ENCODE measurements at regions not wholly inside any gene's neighbourhood (a gene's known extent, or its start where the extent isn't known, plus 50 kb on each side); places are given as distances from the start of the nearest gene placed in this dataset.
A peak's percentile ranks its signal among the peaks of the same experiment; 100 is the strongest.

DNA sequence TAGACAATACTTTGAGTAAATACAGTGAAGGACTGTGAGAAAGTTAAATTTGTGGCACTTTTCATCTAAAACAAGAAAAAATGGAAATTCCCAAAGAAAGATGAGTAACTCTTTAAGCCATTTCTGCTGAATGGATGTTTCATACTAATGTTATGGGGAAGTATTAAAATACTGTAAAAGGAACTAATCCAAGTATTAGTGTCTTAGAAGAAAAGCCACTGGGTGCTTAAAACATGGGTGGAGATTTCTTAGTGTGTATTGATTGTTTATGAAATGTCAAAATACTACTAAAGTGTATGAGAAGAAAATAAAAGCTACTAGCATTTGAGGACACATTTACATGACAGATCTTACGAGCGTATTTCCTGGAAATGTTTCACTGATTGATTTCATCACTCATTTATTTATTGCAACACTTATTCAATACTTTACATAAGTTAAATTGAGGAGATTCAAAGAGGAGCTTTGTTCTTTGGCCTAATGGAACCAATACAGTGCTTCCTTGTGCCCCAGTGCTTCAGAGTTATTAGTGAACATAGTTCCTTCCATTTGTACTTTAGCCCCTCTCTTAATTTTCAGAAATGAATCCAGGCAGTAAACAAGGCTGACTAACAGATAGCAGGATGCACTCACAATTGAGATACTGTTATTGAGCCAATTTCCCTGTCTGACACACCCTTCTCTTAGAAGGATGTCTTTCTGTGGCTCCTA lies 155.5 kb upstream of the AHR start:
- peak overlapping the region; percentile 0 for H3K4me3 ChIP-seq (ENCODE audit: low read depth, low read length)
- DNase-seq (ENCODE audit: low read depth) = no peak

GRCh38 chr7:17144322-17144721 lies 154.1 kb upstream of the AHR start:
- DNase-seq (ENCODE audit: low read depth) = no peak
- H3K4me3 ChIP-seq (ENCODE audit: low read depth, low read length) = no peak overlapping the region

DNA sequence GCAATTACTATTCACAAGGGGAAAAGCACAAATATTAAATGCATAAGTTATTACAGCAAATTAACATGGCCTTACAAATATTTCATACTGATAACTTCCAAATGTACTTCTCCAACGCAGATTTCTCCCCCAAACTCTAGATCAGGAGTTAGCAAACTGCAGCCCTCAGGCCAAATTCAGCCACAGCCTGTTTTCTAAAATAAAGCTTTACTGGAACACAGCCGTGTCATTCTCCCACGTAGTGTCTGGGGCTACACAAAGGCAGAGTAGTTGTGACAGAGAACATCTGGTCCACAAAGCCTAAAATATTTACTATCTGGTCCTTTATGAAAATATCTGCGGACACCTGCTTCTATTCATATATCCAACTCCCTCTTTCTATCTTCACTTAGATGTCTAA lies 151.8 kb upstream of the AHR start:
- H3K4me3 ChIP-seq (ENCODE audit: low read depth, low read length) = no peak overlapping the region
- no peak for DNase-seq (ENCODE audit: low read depth)

DNA sequence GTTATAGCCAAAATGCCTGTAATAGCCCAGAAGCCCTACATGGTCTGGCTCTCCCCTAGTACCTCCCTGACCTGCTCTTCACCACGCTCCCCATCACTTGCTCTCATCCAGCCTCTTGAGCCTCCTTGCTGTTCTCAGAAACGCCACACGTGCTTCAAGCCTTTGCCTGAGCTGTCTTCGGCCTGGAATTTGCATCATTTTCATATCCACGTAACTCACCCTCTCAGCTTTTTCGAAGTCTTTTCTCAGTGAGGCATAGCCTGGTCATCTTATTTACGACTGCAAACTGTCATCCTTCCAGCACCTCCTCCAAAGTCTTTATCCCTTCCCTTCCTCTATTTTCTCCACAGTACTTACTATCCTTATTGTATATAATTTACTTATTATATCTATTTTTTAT lies 151.0 kb upstream of the AHR start:
- no peak for DNase-seq (ENCODE audit: low read depth)
- H3K4me3 ChIP-seq (ENCODE audit: low read depth, low read length) = no peak overlapping the region

GRCh38 chr7:17150018-17150417 lies 148.4 kb upstream of the AHR start:
- no peak overlapping the region for H3K4me3 ChIP-seq (ENCODE audit: low read depth, low read length)
- DNase-seq (ENCODE audit: low read depth) = no peak

DNA sequence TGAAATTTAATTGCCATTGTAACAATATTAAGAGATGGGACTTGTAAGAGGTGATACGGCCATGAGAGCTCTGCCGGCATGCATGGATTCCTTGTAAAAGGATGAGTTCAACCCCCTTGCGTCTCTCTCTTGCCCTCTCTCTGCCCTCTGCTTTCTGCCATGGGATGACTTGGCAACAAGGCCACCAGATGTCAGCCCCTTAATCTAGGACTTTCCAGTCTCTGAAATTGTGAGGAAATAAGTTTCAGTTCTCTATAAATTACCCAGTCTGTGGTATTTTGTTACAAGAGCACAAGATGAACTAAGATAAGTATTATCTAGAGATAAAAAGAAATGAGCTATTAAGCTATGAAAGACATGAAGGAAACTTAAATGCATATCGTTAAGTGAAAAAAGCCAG lies 145.7 kb upstream of the AHR start:
- no peak for DNase-seq (ENCODE audit: low read depth)

GRCh38 chr7:17153536-17153935 lies 144.9 kb upstream of the AHR start:
- DNase-seq (ENCODE audit: low read depth) = no peak
- H3K4me3 ChIP-seq (ENCODE audit: low read depth, low read length) = no peak overlapping the region

More for the DNA sequence above, 145.7 kb upstream of the AHR start:
- H3K4me3 ChIP-seq (ENCODE audit: low read depth, low read length) = no peak overlapping the region

DNA sequence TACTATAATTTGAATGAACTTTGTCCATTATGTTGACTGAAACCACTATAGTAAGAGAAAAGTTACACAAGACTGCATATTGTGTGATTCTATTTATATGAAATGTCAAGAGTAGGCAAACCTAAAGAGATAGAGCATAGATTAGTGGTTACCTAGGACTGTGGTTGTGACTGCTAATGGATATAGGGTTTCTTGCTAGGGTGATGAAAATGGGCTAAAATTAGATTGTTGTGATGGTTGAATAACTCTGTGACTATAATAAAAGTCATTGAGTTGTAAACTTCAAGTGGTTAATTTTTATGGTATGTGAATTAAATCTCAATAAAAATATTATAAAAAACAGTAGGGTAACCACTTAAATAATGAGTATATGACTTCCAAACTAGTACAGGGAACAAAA lies 142.9 kb upstream of the AHR start:
- no peak overlapping the region for H3K4me3 ChIP-seq (ENCODE audit: low read depth, low read length)
- DNase-seq (ENCODE audit: low read depth) = no peak

DNA sequence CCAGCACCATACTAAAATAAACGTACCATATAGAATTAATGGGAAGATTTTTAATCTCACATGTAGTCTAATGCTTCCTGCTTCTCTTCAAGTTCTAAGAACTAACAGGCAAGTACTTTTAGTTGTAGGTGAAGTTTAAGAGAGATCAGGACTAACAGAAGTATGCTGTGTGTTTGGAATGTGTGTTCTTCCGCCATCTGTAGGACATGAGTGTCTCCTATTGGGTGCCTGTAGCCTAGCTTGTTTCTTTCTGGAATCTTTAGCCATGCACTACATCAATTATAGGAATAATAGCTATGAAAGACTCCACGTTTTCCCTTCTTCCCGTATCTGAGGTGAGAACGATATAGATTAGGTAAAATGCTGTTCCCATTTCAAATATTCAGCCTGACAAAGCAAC lies 140.2 kb upstream of the AHR start:
- DNase-seq (ENCODE audit: low read depth) = no peak

GRCh38 chr7:17159500-17160037 lies 138.9 kb upstream of the AHR start:
- no peak for DNase-seq (ENCODE audit: low read depth)
- no peak overlapping the region for H3K4me3 ChIP-seq (ENCODE audit: low read depth, low read length)

More for the DNA sequence above, 140.2 kb upstream of the AHR start:
- no peak overlapping the region for H3K4me3 ChIP-seq (ENCODE audit: low read depth, low read length)

GRCh38 chr7:17166824-17167379 lies 131.6 kb upstream of the AHR start:
- no peak overlapping the region for H3K4me3 ChIP-seq (ENCODE audit: low read depth, low read length)
- DNase-seq (ENCODE audit: low read depth) = no peak

GRCh38 chr7:17168416-17168815 lies 130.0 kb upstream of the AHR start:
- no peak for DNase-seq (ENCODE audit: low read depth)
- H3K4me3 ChIP-seq (ENCODE audit: low read depth, low read length) = no peak overlapping the region

DNA sequence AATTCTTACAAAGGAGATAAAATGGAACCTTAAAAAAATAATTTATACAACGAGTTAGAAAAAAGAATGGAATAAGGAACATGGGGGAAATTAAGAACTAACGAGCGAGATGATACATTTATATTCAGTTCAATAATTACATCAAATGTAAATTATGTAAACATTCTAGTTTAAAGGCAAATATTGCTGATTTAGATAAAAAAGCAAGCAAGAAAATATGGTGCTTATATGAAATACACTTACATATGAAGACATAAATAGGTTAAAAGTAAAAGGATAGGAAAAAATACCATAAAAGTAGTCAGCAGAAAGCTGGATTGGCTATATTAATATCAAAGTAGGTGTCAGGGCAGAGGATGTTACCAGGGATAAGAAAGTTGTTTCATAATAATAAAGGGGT lies 127.0 kb upstream of the AHR start:
- no peak overlapping the region for H3K4me3 ChIP-seq (ENCODE audit: low read depth, low read length)
- no peak for DNase-seq (ENCODE audit: low read depth)

DNA sequence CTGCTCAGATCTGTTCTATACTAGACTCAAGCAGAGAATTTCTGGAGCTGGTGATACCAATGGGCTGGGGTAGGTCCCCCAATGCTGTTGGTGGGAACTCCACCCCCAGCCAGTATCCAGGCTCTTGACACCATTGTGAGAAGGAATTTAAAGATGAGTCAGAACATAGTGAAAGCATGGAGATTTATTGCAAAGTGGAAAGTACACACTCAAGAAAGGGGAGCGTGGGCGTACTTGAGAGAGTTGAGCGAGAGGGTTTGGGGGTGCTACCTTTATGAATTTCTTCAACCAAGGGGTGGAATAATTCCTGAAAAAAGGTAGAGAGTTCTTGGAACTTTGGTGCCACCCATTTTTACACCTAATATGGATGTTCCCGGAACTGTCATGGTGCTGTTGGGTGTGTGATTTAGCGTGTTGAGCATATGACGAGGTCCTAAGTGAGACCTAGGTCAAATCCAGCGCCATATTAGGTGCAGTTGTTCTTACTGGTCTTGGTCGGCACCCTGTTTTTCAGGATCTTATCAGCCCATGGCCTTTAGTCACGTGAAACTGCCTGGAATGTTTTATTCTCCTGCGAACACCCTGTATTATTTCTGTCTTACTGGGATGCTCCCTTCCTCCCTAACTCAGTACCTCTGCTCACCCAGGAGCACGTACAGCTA lies 122.0 kb upstream of the AHR start:
- H3K4me3 ChIP-seq (ENCODE audit: low read depth, low read length) = no peak overlapping the region
- DNase-seq (ENCODE audit: low read depth) = no peak

DNA sequence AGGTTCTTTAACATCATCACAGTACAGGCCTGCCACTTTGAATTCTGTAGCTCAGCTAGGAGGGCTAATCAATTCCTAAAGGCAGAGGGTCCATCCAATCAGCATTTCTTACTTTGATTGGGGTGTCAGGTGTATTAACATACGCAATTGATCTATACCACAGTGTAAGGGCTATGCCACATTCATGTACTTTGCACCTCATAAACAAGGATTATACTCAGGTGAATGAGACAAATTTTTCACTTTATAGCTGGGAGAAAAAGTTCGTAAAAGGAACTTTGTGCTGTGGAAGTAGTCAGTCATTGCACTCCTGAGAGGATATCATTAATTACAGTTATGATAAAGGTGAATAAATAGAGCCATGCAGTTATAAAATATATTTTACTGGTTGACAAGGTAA lies 119.9 kb upstream of the AHR start:
- DNase-seq (ENCODE audit: low read depth) = no peak
- H3K4me3 ChIP-seq (ENCODE audit: low read depth, low read length) = no peak overlapping the region

DNA sequence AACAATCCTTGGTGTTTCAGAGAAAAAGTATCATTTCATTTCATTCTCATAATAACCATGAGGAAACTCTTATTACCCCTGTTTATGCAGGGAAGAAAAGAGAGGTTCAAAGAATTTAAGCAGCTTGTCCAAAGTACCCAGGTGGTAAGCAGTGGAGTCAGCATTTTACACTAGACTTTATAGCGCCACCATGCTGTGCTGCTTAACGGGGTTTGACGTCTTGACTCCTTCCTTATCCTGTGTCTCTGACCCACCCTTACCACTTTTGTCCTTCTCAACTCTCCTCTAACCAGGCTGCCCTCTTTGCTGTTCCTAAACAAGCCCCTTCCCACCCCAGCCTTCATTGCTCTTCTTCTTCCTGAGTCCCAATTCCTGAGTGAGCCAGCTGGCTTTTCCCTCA lies 117.0 kb upstream of the AHR start:
- no peak for DNase-seq (ENCODE audit: low read depth)
- no peak overlapping the region for H3K4me3 ChIP-seq (ENCODE audit: low read depth, low read length)

DNA sequence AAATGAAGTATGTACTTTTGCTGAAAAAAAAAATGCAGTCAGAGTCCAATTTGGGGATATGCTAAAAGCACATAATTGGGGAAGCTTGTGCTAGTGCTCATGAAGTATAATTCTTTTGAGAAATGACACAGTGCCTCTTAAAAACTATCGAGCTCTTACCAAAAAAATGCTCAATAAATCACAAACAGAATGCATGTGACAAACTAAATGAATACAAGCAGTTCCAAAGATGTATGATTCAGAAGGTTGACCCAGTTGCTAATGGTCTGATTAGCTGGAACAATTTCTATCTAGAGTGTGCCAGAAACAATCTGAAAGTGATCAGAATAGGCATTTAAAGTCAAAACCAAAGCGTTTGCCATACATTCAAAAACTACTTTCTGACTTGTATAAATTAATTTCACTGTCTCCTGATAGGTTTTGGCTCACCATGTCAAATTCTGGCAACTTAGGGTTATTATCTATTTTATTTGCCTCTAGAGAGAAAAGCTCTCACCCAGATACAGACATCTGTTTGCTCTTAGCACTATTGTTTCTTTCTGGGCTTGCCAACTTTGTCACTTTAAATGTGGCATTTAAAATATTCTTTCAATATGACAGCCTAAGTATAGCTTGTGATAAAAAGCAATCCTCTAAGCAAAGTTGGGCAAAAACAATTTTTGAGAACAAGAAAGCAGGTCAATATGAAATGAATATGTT lies 114.7 kb upstream of the AHR start:
- no peak for DNase-seq (ENCODE audit: low read depth)
- no peak overlapping the region for H3K4me3 ChIP-seq (ENCODE audit: low read depth, low read length)

GRCh38 chr7:17184805-17185689 lies 113.4 kb upstream of the AHR start:
- DNase-seq (ENCODE audit: low read depth) = no peak
- H3K4me3 ChIP-seq (ENCODE audit: low read depth, low read length) = no peak overlapping the region

DNA sequence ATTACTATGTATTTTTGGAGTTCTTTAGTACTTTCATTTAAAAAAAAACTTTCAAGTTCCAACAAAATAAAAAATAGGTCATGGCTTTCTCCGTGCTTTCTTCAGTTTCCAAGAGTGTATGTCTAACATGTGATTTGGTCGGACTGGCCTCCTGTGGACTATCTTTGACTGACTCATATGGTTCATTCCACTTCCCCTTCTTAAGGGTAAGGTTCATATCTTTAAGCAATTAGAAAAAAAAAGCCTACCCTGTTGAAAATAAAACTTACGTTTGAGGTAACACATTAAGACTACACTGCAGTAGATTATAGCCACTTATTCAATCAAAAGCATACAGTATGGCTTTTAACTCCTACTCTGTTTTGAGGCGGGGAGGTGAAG lies 112.8 kb upstream of the AHR start:
- DNase-seq (ENCODE audit: low read depth) = peak; percentile 46
- no peak overlapping the region for H3K4me3 ChIP-seq (ENCODE audit: low read depth, low read length)

Data from skeletal muscle cell (primary cell).